Retinal pigment epithelial cell (primary cell): ENCODE measurements at regions not wholly inside any gene's neighbourhood (a gene's known extent, or its start where the extent isn't known, plus 50 kb on each side); places are given as distances from the start of the nearest gene placed in this dataset.

Experiments used
- DNase-seq: peaks from one replicate; pipeline ENCODE4 v3.0.0-alpha.2; 2010; ENCODE audit warnings: low read depth
- H3K4me3 ChIP-seq: 2 replicates; pipeline ENCODE4 v1.5.1; 2011; ENCODE audit warnings: mild to moderate bottlenecking, low read length, control low read depth, moderate library complexity
- CTCF ChIP-seq: conservative IDR thresholded peaks from 2 replicates; pipeline ENCODE4 v1.5.1; 2011; ENCODE audit warnings: low read depth, low read length, control low read depth, inconsistent platforms

DNA sequence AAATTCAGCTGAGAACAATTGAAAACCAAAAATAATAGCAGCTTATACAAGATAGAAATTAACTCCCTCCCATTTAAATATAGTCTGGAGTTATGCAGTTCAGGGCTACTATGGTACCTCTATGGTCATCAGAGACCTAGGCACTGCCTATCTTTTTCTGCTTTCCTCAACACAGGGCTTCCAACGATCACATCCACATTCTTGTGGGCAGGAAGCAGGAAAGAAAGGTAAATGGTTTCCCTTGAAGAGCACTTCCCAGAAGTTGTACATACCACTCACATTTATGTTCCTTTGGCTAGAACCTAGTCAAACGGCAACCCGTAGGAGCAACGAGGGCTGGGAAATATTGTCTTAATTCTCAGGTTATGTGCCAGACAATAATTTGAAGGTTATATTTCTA is 197.7 kb upstream of the PRICKLE2 start:
- DNase-seq = no peak
- H3K4me3 ChIP-seq = no peak overlapping the region
- no peak for TF ChIP-seq CTCF

GRCh38 chr3:64422192-64422591 is 196.9 kb upstream of the PRICKLE2 start:
- TF ChIP-seq CTCF = no peak
- H3K4me3 ChIP-seq = no peak overlapping the region
- peak; percentile 48 for DNase-seq

DNA sequence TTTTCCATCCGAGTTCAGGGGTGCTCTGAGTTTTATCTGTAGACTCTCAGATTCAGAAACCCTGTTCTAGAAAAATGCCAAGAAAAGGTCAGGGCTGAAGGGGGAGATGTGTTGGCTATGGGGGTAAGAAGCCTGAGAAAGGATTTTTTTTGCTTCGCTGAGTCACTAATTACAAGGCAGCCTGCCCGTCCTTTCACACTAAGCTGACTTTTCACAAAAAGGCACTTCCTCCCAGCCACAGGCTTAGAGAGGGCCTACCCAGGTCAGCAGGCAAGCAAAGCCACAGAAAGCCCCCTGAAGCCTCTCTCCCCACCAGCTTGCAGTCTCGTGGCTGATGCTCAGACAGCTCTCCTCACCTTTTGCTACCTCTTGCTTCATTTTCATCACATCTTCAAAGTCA is 192.6 kb upstream of the PRICKLE2 start:
- no peak overlapping the region for H3K4me3 ChIP-seq
- no peak for TF ChIP-seq CTCF
- DNase-seq = peak; percentile 94

GRCh38 chr3:64414043-64414442 is 188.8 kb upstream of the PRICKLE2 start:
- no peak for TF ChIP-seq CTCF
- H3K4me3 ChIP-seq = no peak overlapping the region

DNA sequence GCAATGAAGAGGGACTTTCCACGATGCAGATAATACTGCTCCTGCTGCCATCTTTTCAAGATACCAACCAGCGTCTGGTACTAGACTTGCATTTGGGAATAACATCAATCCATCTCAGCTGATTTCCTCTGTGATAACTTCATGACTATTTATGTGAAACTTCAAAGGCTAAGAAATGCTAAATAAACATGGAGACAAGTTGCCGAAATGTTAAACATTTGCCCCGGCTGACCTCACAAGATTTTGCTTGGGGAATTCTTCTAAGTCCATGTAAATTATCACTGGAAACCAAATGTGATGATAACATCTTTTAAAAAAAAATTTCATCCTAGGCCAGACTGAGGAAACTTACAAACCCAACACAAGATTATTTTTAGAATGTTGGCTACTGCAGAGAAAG is 185.8 kb upstream of the PRICKLE2 start:
- no peak for DNase-seq
- H3K4me3 ChIP-seq = no peak overlapping the region
- no peak for TF ChIP-seq CTCF

More at GRCh38 chr3:64414043-64414442, 188.8 kb upstream of the PRICKLE2 start:
- DNase-seq = no peak

DNA sequence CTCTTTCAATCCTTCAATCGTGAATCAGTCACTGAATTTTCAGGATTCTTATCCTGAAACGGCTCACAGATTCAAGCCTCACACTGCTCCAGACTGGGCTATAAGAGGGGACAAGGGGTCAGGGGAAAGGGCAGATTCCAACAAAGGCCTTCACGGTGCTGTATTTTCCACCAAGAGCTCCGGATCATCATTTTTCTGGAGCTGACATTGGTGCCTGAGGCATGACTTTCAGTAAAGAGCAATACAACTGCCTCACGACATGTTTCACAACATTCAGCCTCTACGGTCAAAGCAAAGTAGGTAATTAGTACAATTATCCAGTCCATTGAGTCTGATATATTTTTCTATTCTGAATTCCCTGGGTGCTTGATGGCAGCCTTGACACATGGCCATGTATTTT is 185.0 kb upstream of the PRICKLE2 start:
- TF ChIP-seq CTCF = no peak
- no peak overlapping the region for H3K4me3 ChIP-seq
- DNase-seq = no peak

DNA sequence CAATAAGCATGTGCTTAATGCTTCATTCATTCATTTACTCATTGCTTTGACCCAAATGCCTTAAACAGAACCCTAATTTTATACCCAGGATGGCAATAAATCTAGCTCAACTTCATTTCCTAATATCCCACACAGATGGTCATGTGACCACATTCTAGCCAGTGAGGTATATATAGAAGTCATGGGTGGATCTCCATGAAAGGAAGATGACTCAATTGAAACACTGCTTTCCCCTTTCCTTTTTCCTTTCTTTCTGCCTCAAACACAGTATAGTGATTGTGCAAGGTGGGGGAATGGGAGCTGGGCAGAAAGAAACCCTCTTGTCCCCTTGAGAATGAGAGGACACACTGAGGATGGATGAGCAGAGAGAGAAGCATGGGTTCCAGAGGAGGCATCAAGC is 183.5 kb upstream of the PRICKLE2 start:
- DNase-seq = no peak
- H3K4me3 ChIP-seq = no peak overlapping the region
- no peak for TF ChIP-seq CTCF
